H9 (cell line): ENCODE measurements at regions not wholly inside any gene's neighbourhood (a gene's known extent, or its start where the extent isn't known, plus 50 kb on each side); places are given as distances from the start of the nearest gene placed in this dataset.

Source experiments
- DNase-seq: peaks from one replicate; pipeline ENCODE4 v3.0.0-alpha.2; 2017
- H2AFZ ChIP-seq: one replicate; pipeline ENCODE4 v1.6.1; 2013; ENCODE audit warnings: mild to moderate bottlenecking, low read length, control low read depth, moderate library complexity
- H2AK5ac ChIP-seq: 2 replicates; pipeline ENCODE4 v1.6.1; 2013; ENCODE audit warnings: low read length, control low read depth, mixed read lengths; ENCODE audit not compliant: insufficient read length
- H2BK120ac ChIP-seq: one replicate; pipeline ENCODE4 v1.6.1; 2013; ENCODE audit warnings: low read depth, mild to moderate bottlenecking, low read length, control low read depth, inconsistent platforms; ENCODE audit not compliant: poor library complexity, severe bottlenecking
- H2BK12ac ChIP-seq: 2 replicates; pipeline ENCODE4 v1.6.1; 2013; ENCODE audit warnings: low read length, control low read depth, mixed read lengths, low read depth; ENCODE audit not compliant: insufficient read length
- H2BK15ac ChIP-seq: 2 replicates; pipeline ENCODE4 v1.6.1; 2013; ENCODE audit warnings: low read depth, low read length, control low read depth
- H2BK20ac ChIP-seq: one replicate; pipeline ENCODE4 v1.6.1; 2013; ENCODE audit warnings: low read depth, mild to moderate bottlenecking, low read length, control low read depth, inconsistent platforms; ENCODE audit not compliant: poor library complexity, severe bottlenecking
- H2BK5ac ChIP-seq: 2 replicates; pipeline ENCODE4 v1.6.1; 2013; ENCODE audit warnings: low read length, control low read depth, mixed read lengths; ENCODE audit not compliant: insufficient read length
- H3K14ac ChIP-seq: 2 replicates; pipeline ENCODE4 v1.6.1; 2013; ENCODE audit warnings: low read length, control low read depth; ENCODE audit not compliant: insufficient read depth
- H3K18ac ChIP-seq: 2 replicates; pipeline ENCODE4 v1.6.1; 2013; ENCODE audit warnings: low read depth, mild to moderate bottlenecking, mixed read lengths, low read length, control low read depth; ENCODE audit not compliant: insufficient read length
- H3K23ac ChIP-seq: 2 replicates; pipeline ENCODE4 v1.6.1; 2013; ENCODE audit warnings: low read length, control low read depth, mixed read lengths, low read depth; ENCODE audit not compliant: insufficient read length
- H3K23me2 ChIP-seq: 2 replicates; pipeline ENCODE4 v1.6.1; 2013; ENCODE audit warnings: low read depth, mild to moderate bottlenecking, mixed read lengths, low read length, control low read depth; ENCODE audit not compliant: insufficient read length, poor library complexity, severe bottlenecking
- H3K27ac ChIP-seq: 2 replicates; pipeline ENCODE4 v1.5.1; 2013; ENCODE audit warnings: low read length, control low read depth, mixed read lengths, low read depth; ENCODE audit not compliant: insufficient read length
- H3K27me3 ChIP-seq: 2 replicates; pipeline ENCODE4 v1.6.1; 2013; ENCODE audit warnings: low read length, control low read depth, inconsistent platforms; ENCODE audit not compliant: insufficient read depth
- H3K4ac ChIP-seq: 2 replicates; pipeline ENCODE4 v1.6.1; 2013; ENCODE audit warnings: low read depth, mild to moderate bottlenecking, control low read depth, inconsistent platforms, low read length, moderate library complexity
- H3K4me1 ChIP-seq: 2 replicates; pipeline ENCODE4 v1.6.1; 2013; ENCODE audit warnings: low read length, control low read depth, inconsistent platforms; ENCODE audit not compliant: insufficient read depth
- H3K4me2 ChIP-seq: 2 replicates; pipeline ENCODE4 v1.6.1; 2013; ENCODE audit warnings: low read length, control low read depth, mixed read lengths; ENCODE audit not compliant: insufficient read length, insufficient read depth
- H3K56ac ChIP-seq: 2 replicates; pipeline ENCODE4 v1.6.1; 2013; ENCODE audit warnings: low read depth, mild to moderate bottlenecking, mixed read lengths, low read length, control low read depth; ENCODE audit not compliant: insufficient read length
- H3K79me1 ChIP-seq: 2 replicates; pipeline ENCODE4 v1.6.1; 2013; ENCODE audit warnings: low read depth, mild to moderate bottlenecking, moderate library complexity, low read length, control low read depth, inconsistent platforms; ENCODE audit not compliant: insufficient read depth, poor library complexity, severe bottlenecking
- H3K79me2 ChIP-seq: 2 replicates; pipeline ENCODE4 v1.6.1; 2013; ENCODE audit warnings: low read length, control low read depth, inconsistent platforms; ENCODE audit not compliant: insufficient read depth
- H3K9ac ChIP-seq: 2 replicates; pipeline ENCODE4 v1.6.1; 2013; ENCODE audit warnings: low read length, control low read depth, mixed read lengths; ENCODE audit not compliant: insufficient read length; ENCODE audit errors: extremely low read depth
- H3K9me3 ChIP-seq: one replicate; pipeline ENCODE4 v1.6.1; 2013; ENCODE audit warnings: low read depth, low read length, inconsistent platforms; ENCODE audit not compliant: control insufficient read depth
- H3T11ph ChIP-seq: one replicate; pipeline ENCODE4 v1.6.1; 2013; ENCODE audit warnings: mild to moderate bottlenecking, low read length, control low read depth, inconsistent platforms
- H4K20me1 ChIP-seq: one replicate; pipeline ENCODE4 v1.6.1; 2013; ENCODE audit not compliant: control insufficient read depth, insufficient read length, insufficient read depth
- H4K5ac ChIP-seq: 2 replicates; pipeline ENCODE4 v1.6.1; 2013; ENCODE audit warnings: low read depth, mild to moderate bottlenecking, mixed read lengths, low read length, control low read depth; ENCODE audit not compliant: insufficient read length
- H4K8ac ChIP-seq: replicated peaks from 2 replicates; pipeline ENCODE4 v1.6.1; 2013; ENCODE audit warnings: low read length, control low read depth, mixed read lengths, low read depth; ENCODE audit not compliant: insufficient read length
- H4K91ac ChIP-seq: 2 replicates; pipeline ENCODE4 v1.6.1; 2013; ENCODE audit warnings: low read depth, mild to moderate bottlenecking, moderate library complexity, mixed read lengths, low read length, control low read depth; ENCODE audit not compliant: insufficient read length
- H3K27ac Mint-ChIP-seq, 3 experiments: 2 replicates in 2 of 3; 3 replicates in 1 of 3; pipeline ENCODE4 v1.8.0; 2020 to 2021; ENCODE audit warnings: mixed read lengths in 3 of 3, mild to moderate bottlenecking in 1 of 3, moderate library complexity in 1 of 3
- H3K27me3 Mint-ChIP-seq: 2 replicates; pipeline ENCODE4 v1.8.0; 2021; ENCODE audit warnings: low read depth, mild to moderate bottlenecking, moderate library complexity, mixed read lengths
- H3K36me3 Mint-ChIP-seq, 3 experiments: 2 replicates in 2 of 3; 3 replicates in 1 of 3; pipeline ENCODE4 v1.8.0; 2020 to 2021; ENCODE audit warnings: low read depth in 3 of 3, mixed read lengths in 3 of 3; ENCODE audit not compliant: insufficient read depth in 1 of 3
- H3K4me1 Mint-ChIP-seq, 2 experiments: 2 replicates each; pipeline ENCODE4 v1.8.0; 2020; ENCODE audit warnings: mixed read lengths in 2 of 2
- H3K4me3 Mint-ChIP-seq, 2 experiments: 2 replicates in 1 of 2; 3 replicates in 1 of 2; pipeline ENCODE4 v1.8.0; 2020 to 2021; ENCODE audit warnings: mild to moderate bottlenecking in 2 of 2, mixed read lengths in 2 of 2, moderate library complexity in 1 of 2
- H3K9me3 Mint-ChIP-seq, 2 experiments: 2 replicates in 1 of 2; 3 replicates in 1 of 2; pipeline ENCODE4 v1.8.0; 2020; ENCODE audit warnings: mild to moderate bottlenecking in 2 of 2, mixed read lengths in 2 of 2, moderate library complexity in 1 of 2
- whole genome bisulfite sequencing: extraction: QIAGEN DNeasy Blood & Tissue Kit; methylation state at CpG from one replicate; pipeline ENCODE4 v1.1.7; 2013; ENCODE audit warnings: missing lambda C conversion rate, low lambda C conversion rate, mixed read lengths; ENCODE audit not compliant: insufficient read length; ENCODE audit errors: extremely low coverage; 5-methylcytosine and 5-hydroxymethylcytosine counted together
- TF ChIP-seq, protein P1 (sequence below): fragments of 200-600 bp; sonication (generic); conservative IDR thresholded peaks from 3 replicates; pipeline ENCODE4 v1.8.0; 2021; ENCODE audit warnings: antibody characterized with exemption, mild to moderate bottlenecking

DNA sequence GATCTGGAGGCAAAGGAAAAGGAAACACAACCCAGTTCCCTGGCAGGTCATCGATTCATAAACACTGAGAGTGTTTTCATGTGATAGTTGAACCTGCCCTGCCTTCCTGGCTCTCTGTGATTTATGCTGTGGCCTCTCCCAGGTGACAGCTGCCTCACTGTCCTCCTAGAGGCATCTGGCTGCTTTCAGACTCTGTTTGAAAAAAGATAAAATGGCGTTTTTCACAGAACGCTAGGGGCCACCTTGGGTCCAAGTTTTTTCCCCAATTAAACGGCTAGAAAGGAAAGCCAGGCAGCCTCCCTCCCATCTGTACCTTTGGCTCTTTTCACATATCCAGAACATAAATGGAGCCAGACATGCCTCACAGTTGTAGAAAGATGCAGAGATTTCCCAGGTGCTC lies 252.6 kb upstream of the CCDC196 start:
- H2AK5ac ChIP-seq = no peak overlapping the region
- no peak overlapping the region for H2AFZ ChIP-seq
- H3K23me2 ChIP-seq = no peaks in the 10 kb centered on the region
- H3K79me2 ChIP-seq = no peaks in the 10 kb centered on the region
- no peak overlapping the region for H3K27ac ChIP-seq
- H3K4ac ChIP-seq = no peak overlapping the region
- H3K27me3 Mint-ChIP-seq = peaks cover 50% of the 10 kb centered on the region
- H3K9me3 ChIP-seq = no peaks in the 10 kb centered on the region
- H2BK120ac ChIP-seq = no peak overlapping the region
- no peak overlapping the region for H2BK12ac ChIP-seq
- H4K5ac ChIP-seq = no peak overlapping the region
- no peak overlapping the region for H2BK5ac ChIP-seq
- H3K4me3 Mint-ChIP-seq = no peak overlapping the region
- H4K20me1 ChIP-seq = no peaks in the 10 kb centered on the region
- DNase-seq = no peak
- no peak overlapping the region for H3K14ac ChIP-seq
- no peak overlapping the region for H3K9ac ChIP-seq
- no peaks in the 10 kb centered on the region for H3K9me3 Mint-ChIP-seq
- no peaks in the 10 kb centered on the region; a peak in 2 of 7 replicates for H3K36me3 Mint-ChIP-seq
- peak overlapping the region in 1 of 3 experiments; percentile 59; a peak in 1 of 7 replicates for H3K27ac Mint-ChIP-seq
- H2BK15ac ChIP-seq = no peak overlapping the region
- no peak overlapping the region for H3K4me2 ChIP-seq
- no peak overlapping the region for H4K8ac ChIP-seq
- no peaks in the 10 kb centered on the region for H3K79me1 ChIP-seq
- no peak overlapping the region for H3K23ac ChIP-seq
- WGBS = no CpG with 5 or more reads among the region's 4 CpGs
- H3T11ph ChIP-seq = no peak overlapping the region
- TF ChIP-seq, protein P1, sequence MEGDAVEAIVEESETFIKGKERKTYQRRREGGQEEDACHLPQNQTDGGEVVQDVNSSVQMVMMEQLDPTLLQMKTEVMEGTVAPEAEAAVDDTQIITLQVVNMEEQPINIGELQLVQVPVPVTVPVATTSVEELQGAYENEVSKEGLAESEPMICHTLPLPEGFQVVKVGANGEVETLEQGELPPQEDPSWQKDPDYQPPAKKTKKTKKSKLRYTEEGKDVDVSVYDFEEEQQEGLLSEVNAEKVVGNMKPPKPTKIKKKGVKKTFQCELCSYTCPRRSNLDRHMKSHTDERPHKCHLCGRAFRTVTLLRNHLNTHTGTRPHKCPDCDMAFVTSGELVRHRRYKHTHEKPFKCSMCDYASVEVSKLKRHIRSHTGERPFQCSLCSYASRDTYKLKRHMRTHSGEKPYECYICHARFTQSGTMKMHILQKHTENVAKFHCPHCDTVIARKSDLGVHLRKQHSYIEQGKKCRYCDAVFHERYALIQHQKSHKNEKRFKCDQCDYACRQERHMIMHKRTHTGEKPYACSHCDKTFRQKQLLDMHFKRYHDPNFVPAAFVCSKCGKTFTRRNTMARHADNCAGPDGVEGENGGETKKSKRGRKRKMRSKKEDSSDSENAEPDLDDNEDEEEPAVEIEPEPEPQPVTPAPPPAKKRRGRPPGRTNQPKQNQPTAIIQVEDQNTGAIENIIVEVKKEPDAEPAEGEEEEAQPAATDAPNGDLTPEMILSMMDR = no peak
- no peak overlapping the region for H4K91ac ChIP-seq
- H3K56ac ChIP-seq = no peak overlapping the region
- H3K18ac ChIP-seq = no peak overlapping the region
- no peaks in the 10 kb centered on the region for H3K27me3 ChIP-seq
- H3K4me1 Mint-ChIP-seq = peaks cover 14 to 21% of the 10 kb centered on the region in 2 experiments
- no peak overlapping the region for H2BK20ac ChIP-seq
- no peaks in the 10 kb centered on the region for H3K4me1 ChIP-seq
